Large intestine (tissue), 3 donors: ENCODE measurements at regions not wholly inside any gene's neighbourhood (a gene's known extent, or its start where the extent isn't known, plus 50 kb on each side); places are given as distances from the start of the nearest gene placed in this dataset.

ENCODE experiments used
- DNase-seq, 2 donors: peaks; one replicate each; pipeline versions ENCODE4 v3.0.0 to v3.0.0-alpha.2; 2013
- H3K27ac ChIP-seq: one replicate; pipeline ENCODE4 v1.5.1; 2013; ENCODE audit warnings: low read length
- H3K27me3 ChIP-seq: 2 replicates; pipeline ENCODE4 v1.6.1; 2013; ENCODE audit warnings: low read length; ENCODE audit not compliant: control insufficient read depth, insufficient read depth
- H3K36me3 ChIP-seq: 2 replicates; pipeline ENCODE4 v1.6.1; 2013; ENCODE audit warnings: low read length; ENCODE audit not compliant: control insufficient read depth, insufficient read depth
- H3K4me1 ChIP-seq: one replicate; pipeline ENCODE4 v1.6.1; 2013; ENCODE audit warnings: low read length; ENCODE audit not compliant: control insufficient read depth, insufficient read depth
- H3K4me3 ChIP-seq: one replicate; pipeline ENCODE4 v1.5.1; 2013; ENCODE audit warnings: low read length
- H3K9me3 ChIP-seq: one replicate; pipeline ENCODE4 v1.6.1; 2013; ENCODE audit warnings: mild to moderate bottlenecking, low read depth, low read length, moderate library complexity; ENCODE audit not compliant: control insufficient read depth
- WGBS: methylation state at CpG from one replicate; pipeline ENCODE4 v1.1.5; 2013; ENCODE audit warnings: low lambda C conversion rate; ENCODE audit not compliant: insufficient coverage; 5-methylcytosine and 5-hydroxymethylcytosine counted together

- Histone ChIP-seq H3K36me3 (no peaks in the 10 kb centered on the region), H3K4me3 (no peak overlapping the region), H3K4me1 (no peaks in the 10 kb centered on the region), H3K27me3 (no peaks in the 10 kb centered on the region), H3K27ac (no peak overlapping the region), H3K9me3 (no peaks in the 10 kb centered on the region)
- WGBS, result no CpG with 5 or more reads among the region's 2 CpGs
- DNase-seq, result no peak
Observed at GRCh38 chr5:12217039-12217438, 312.8 kb upstream of the CTNND2 start.

- Histone ChIP-seq H3K36me3 (no peaks in the 10 kb centered on the region), H3K27me3 (no peaks in the 10 kb centered on the region), H3K4me3 (no peak overlapping the region), H3K27ac (no peak overlapping the region), H3K9me3 (no peaks in the 10 kb centered on the region), H3K4me1 (no peaks in the 10 kb centered on the region)
- DNase-seq, result no peak
- WGBS, result 86% methylated on average over 2 of the region's 2 CpGs
Observed at GRCh38 chr5:12214267-12215015, 310.2 kb upstream of the CTNND2 start.

GRCh38 chr5:12208366-12209100 lies 304.3 kb upstream of the CTNND2 start:
- Histone ChIP-seq H3K4me1 (no peaks in the 10 kb centered on the region), H3K27me3 (no peaks in the 10 kb centered on the region), H3K27ac (no peak overlapping the region), H3K36me3 (no peaks in the 10 kb centered on the region), H3K4me3 (no peak overlapping the region), H3K9me3 (no peaks in the 10 kb centered on the region)
- WGBS, result no CpG with 5 or more reads among the region's 4 CpGs
- no peak for DNase-seq

GRCh38 chr5:12204761-12205160 lies 300.5 kb upstream of the CTNND2 start:
- WGBS, result no CpG with 5 or more reads among the region's 2 CpGs
- no peaks in the 10 kb centered on the region for H3K27me3 ChIP-seq
- no peaks in the 10 kb centered on the region for H3K9me3 ChIP-seq
- no peak for DNase-seq
- no peaks in the 10 kb centered on the region for H3K36me3 ChIP-seq
- H3K27ac ChIP-seq, result no peak overlapping the region
- H3K4me1 ChIP-seq, result no peaks in the 10 kb centered on the region
- no peak overlapping the region for H3K4me3 ChIP-seq

- Histone ChIP-seq H3K4me3 (no peak overlapping the region), H3K27ac (no peak overlapping the region), H3K9me3 (no peaks in the 10 kb centered on the region), H3K4me1 (no peaks in the 10 kb centered on the region), H3K27me3 (no peaks in the 10 kb centered on the region), H3K36me3 (no peaks in the 10 kb centered on the region)
- no CpG with 5 or more reads among the region's 9 CpGs for WGBS
- DNase-seq, result no peak
Observed at GRCh38 chr5:12193536-12193935, 289.3 kb upstream of the CTNND2 start.

GRCh38 chr5:12183003-12183402 lies 278.8 kb upstream of the CTNND2 start:
- 67% methylated on average over 1 of the region's 6 CpGs for WGBS
- Histone ChIP-seq H3K27me3 (no peaks in the 10 kb centered on the region), H3K27ac (no peak overlapping the region), H3K36me3 (no peaks in the 10 kb centered on the region), H3K9me3 (no peaks in the 10 kb centered on the region), H3K4me3 (no peak overlapping the region), H3K4me1 (no peaks in the 10 kb centered on the region)
- no peak for DNase-seq

- H3K27ac ChIP-seq, result no peak overlapping the region
- no peak for DNase-seq
- H3K27me3 ChIP-seq, result no peaks in the 10 kb centered on the region
- H3K4me1 ChIP-seq, result no peaks in the 10 kb centered on the region
- H3K9me3 ChIP-seq, result no peaks in the 10 kb centered on the region
- no peak overlapping the region for H3K4me3 ChIP-seq
- no peaks in the 10 kb centered on the region for H3K36me3 ChIP-seq
Observed at GRCh38 chr5:12177851-12178250, 273.6 kb upstream of the CTNND2 start.

GRCh38 chr5:12177225-12177624 lies 273.0 kb upstream of the CTNND2 start:
- Histone ChIP-seq H3K4me3 (no peak overlapping the region), H3K9me3 (no peaks in the 10 kb centered on the region), H3K4me1 (no peaks in the 10 kb centered on the region), H3K27ac (no peak overlapping the region), H3K27me3 (no peaks in the 10 kb centered on the region), H3K36me3 (no peaks in the 10 kb centered on the region)
- no peak for DNase-seq

- Histone ChIP-seq H3K4me1 (no peaks in the 10 kb centered on the region), H3K27ac (no peak overlapping the region), H3K36me3 (no peaks in the 10 kb centered on the region), H3K9me3 (no peaks in the 10 kb centered on the region), H3K27me3 (no peaks in the 10 kb centered on the region), H3K4me3 (no peak overlapping the region)
- WGBS, result no CpG with 5 or more reads among the region's 4 CpGs
- DNase-seq, result no peak
Observed at GRCh38 chr5:12175914-12176585, 271.8 kb upstream of the CTNND2 start.

GRCh38 chr5:12174734-12175133 lies 270.5 kb upstream of the CTNND2 start:
- Histone ChIP-seq H3K27ac (no peak overlapping the region), H3K4me1 (no peaks in the 10 kb centered on the region), H3K9me3 (no peaks in the 10 kb centered on the region), H3K27me3 (no peaks in the 10 kb centered on the region), H3K36me3 (no peaks in the 10 kb centered on the region), H3K4me3 (no peak overlapping the region)
- WGBS, result 80% methylated on average over 1 of the region's 2 CpGs
- no peak for DNase-seq
